ENCODE measurements at regions not wholly inside any gene's neighbourhood (a gene's known extent, or its start where the extent isn't known, plus 50 kb on each side); places are given as distances from the start of the nearest gene placed in this dataset.
"Not testable (repeated sequence)": the region's sequence is repeated elsewhere in the genome, so short reads cannot be mapped to it uniquely, and the experiment has no call there.

DNA sequence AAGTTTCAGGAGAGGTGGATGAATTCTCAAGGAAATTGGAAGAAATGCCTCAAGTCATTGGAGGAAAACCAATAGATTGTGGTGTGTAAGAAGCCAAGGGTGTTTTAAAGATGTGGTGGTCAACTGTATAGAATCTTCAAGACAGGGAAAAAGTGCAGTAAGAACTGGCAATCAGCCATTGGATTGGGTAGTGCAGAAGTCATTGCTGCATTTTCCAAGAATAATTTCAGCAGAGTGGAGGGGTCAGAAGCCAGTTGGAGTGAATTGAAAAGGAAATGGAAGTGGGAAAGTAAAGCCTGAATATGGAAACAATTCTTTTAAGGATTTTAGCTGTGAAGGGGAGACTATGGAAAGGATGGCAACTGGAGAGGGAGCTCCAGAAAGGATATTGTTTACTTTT, 128.2 kb upstream of the TMEM170B start:
- DNase-seq (ENCODE audit: low read depth in 2 of 2): no peak

GRCh38 chr6:11407414-11407813, 130.1 kb upstream of the TMEM170B start:
- DNase-seq (ENCODE audit: low read depth in 2 of 2): no peak

GRCh38 chr6:11404838-11405237, 132.7 kb upstream of the TMEM170B start:
- DNase-seq (ENCODE audit: low read depth in 2 of 2): no peak

- DNase-seq (ENCODE audit: low read depth in 2 of 2): no peak
Measured at GRCh38 chr6:11404081-11404480, 133.5 kb upstream of the TMEM170B start.

DNA sequence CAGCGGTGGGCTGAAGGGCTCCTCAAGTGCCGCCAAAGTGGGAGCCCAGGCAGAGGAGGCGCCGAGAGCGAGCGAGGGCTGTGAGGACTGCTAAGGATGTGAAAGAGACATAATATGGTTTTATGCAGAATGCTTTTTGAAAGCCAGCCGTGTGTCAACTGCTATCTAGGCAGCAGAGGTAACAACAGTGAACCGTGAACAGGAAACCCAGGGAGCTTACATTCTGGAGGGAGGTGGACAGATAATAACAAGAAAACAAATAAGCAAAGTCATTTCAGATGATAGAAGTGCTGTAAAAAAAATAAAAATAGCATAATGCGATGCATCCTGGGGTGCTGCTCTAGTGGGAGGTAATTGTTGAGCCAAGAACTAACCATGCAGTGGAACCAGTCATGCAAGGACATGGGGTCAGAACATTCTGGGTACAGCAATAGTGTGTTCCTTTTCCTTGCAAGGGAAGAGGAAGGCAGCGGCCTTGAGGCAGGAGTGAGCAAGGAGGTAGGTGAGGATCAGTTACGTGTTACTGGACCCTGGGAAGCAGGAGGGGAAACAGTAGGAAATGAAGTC, 134.4 kb upstream of the TMEM170B start:
- no peak for DNase-seq (ENCODE audit: low read depth in 2 of 2)

DNA sequence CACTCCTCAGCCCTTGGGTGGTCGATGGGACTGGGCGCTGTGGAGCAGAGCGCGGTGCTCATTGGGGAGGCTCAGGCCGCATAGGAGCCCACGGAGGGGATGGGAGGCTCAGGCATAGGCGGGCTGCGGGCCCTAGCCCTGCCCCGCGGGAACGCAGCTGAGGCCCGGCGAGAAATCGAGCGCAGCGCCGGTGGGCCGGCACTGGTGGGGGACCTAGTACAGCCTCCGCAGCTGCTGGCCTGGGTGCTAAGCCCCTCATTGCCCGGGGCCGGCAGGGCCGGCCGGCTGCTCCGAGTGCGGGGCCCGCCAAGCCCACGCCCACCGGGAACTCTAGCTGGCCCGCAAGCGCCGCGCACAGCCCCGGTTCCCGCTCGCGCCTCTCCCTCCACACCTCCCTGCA, 135.0 kb upstream of the TMEM170B start:
- not testable (repeated sequence) for DNase-seq (ENCODE audit: low read depth in 2 of 2)

- DNase-seq (ENCODE audit: low read depth in 2 of 2): not testable (repeated sequence)
Measured at GRCh38 chr6:11401954-11402353, 135.6 kb upstream of the TMEM170B start.

- DNase-seq (ENCODE audit: low read depth in 2 of 2): no peak
Measured at GRCh38 chr6:11398451-11399326, 138.9 kb upstream of the TMEM170B start.

DNA sequence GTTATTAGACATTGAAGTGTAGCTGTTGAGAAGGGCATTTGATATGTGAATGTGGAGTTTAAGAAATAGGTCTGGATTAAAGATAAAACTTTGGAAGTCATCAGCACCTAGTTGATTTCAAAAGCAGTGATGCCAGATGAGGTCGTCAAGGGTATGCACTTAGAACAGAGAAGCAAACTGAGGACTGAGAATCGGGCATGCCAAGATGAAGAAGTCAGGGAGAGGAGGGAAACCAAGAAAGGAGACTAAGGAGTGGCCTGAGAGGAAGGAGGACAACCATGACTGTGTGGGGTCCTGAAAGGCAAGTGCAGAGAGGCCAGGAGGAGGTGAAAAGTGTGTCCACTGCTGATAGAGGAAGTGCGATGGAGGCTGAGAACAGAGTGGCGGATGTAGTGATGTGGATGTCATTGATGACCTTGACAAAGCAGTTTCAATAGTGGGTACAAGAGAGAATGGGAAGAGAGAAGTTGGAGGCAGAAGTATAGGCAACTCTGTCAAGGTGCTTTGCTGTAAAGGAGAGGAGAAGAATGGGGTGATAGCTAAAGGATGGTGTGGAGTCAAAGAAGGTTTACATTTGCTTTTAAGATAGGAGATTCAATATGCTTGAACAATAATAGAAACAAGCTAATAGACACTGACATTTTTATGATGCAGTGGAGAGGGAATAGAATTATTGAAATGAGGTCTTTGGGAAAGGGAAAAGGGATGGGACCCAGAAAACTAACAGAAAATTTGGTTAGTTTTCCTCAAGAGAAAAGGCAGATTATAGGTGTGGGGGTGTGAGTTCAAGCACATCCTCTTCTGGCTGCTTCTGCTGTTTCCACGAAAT, 139.7 kb upstream of the TMEM170B start:
- DNase-seq (ENCODE audit: low read depth in 2 of 2): no peak

- DNase-seq (ENCODE audit: low read depth in 2 of 2): no peak
Measured at GRCh38 chr6:11396860-11397259, 140.7 kb upstream of the TMEM170B start.

DNA sequence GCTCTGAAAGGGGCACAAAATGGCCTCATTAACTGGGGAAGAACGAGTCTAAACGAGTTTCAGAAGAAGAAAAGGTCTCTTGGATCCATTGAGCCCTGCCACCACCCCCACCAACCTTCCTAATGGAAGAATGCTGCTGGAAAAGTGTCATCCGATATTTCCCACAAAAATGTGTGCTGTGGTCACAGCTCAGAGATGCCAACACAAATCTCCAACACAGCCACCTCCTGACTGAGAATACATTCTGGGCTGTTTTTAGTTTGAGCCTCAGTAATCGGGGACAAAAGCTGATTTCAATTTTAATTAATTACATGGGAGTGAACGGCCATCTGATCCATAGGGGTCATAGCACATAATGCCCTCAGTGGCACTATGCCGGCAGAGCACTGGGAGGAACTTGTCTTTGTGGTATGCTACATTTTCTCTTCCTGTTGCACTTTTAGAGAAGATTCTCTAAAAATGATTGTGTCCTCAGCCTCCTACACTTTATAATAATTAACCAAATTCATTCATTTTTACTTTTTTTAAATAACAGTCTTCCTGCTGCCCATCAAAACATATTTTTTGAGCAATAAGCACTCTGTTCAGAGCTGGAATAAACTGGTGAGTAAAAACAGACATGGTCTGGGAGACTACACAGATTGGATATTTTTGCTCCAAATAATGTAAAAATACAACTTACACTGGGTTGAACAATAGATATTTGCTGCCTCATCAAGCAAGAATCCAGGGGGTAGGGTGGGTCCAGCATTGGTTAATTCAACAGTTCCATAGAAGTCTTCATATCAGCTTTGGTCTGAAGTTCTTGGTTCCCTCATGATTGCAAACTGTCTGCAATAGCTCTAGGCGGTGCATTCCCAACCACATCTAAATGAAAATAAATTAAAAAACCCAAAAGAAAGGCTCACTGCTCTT, 143.6 kb upstream of the TMEM170B start:
- DNase-seq (ENCODE audit: low read depth in 2 of 2): no peak

DNA sequence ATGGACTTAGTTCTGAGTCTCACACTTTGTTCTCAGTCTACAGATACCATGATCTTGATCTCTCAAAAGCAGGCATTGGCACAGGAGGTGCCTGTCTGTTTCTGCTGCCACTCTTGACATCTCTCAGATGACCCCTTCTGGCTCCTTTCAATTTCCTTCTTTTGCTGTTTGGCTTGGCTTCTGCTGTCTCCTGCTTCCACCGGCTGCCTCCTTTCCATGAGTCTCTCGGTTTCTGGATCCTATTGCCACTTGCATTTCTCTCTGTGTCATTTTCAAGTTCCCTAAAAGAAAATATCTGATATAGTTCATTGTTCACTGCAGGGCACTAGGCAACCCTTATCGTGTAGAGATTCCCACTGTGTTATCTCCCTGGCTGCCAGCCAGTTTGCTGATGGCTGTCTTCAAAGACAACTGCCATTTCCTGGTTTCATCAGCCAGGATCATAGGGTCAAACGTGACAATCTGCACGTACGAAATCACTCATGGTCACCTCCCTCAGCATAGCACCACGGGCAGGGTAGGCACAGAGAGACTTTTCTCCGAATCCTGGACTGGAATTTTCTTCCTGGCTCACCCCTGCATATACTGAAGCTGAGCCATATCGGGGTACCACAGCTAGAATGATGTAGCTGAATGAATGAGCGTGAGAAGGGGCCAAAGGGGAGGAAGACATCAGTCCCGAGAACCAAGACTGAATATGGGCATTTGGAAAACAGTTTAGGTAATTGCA, 144.6 kb upstream of the TMEM170B start:
- DNase-seq (ENCODE audit: low read depth in 2 of 2): no peak

- no peak for DNase-seq (ENCODE audit: low read depth in 2 of 2)
Measured at GRCh38 chr6:11391934-11392777, 145.4 kb upstream of the TMEM170B start.

GRCh38 chr6:11389977-11390376, 147.6 kb upstream of the TMEM170B start:
- DNase-seq (ENCODE audit: low read depth in 2 of 2): no peak

DNA sequence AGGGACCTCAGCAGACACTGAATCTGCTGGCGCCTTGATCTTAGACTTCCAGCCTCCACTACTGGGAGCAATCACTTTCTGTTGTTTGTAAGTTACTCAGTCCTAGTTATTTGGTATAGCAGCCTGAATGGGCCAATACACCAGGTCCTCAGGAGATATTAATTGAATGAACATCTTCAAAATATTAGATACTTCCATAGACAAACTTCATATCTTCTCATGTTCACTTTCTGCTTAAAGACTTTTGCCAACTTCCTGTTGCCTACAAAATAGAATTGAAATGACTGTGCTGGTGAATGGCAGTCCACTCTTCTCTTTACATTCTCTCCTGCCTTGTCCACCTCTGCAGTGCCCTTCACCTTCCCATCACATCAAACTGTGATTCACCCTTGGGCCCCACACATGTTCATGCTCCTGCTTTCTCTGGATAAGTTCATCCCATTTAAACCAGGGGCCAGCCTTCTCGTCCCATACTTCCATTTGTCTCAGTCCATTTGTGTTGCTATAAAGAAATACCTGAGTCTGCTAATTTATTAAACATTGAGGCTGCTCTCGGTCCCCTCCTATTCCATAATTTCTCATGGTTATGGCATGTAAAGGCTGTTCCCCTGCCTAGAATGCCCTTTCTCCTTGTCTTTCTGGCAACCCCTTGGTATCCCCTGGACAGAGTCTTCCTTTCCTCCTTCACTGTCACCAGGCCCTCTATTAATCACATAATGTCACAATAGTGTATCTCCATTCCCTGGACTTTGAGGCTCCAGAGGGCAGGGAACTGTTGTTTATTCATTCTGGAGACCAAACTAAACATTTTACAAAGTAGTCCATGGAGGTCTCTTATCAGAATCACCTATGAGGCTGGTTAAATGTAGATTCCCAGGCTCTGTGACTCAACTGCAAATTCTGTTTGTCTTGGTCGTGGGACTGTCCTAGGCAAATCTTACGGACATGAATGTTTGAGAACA, 148.3 kb upstream of the TMEM170B start:
- no peak for DNase-seq (ENCODE audit: low read depth in 2 of 2)

- no peak for DNase-seq (ENCODE audit: low read depth in 2 of 2)
Measured at GRCh38 chr6:11387707-11388430, 149.7 kb upstream of the TMEM170B start.

DNA sequence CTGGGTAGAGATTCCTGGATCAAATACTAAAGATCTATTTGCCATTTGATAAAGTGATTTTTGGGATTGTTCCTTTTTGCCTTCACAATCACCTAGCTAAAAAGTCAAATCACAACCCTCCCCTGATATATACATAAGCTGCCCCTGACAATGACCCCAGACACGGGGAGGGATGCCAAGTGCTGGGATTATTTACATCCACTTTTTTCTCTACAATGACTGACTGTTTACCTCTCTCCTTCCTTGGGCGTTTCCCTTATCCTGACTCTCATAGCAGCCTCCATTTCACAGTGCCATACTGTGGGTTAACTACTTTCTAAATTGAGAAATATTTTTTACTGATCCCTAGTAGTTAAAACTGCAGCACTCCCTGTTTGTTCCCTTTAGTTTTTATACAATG, 150.8 kb upstream of the TMEM170B start:
- no peak for DNase-seq (ENCODE audit: low read depth in 2 of 2)

GRCh38 chr6:11386323-11386722, 151.2 kb upstream of the TMEM170B start:
- no peak for DNase-seq (ENCODE audit: low read depth in 2 of 2)

All from stimulated activated CD4-positive, alpha-beta T cell treated with anti-CD3 and anti-CD28 coated beads, Interleukin-4, amount 100 ng/mL, for 48 hours (primary cell).